NCI-H446 treated with DMSO at 0.1 percent for 48 hours (cell line): ENCODE measurements at regions not wholly inside any gene's neighbourhood (a gene's known extent, or its start where the extent isn't known, plus 50 kb on each side); places are given as distances from the start of the nearest gene placed in this dataset.

Experiments
- DNase-seq: peaks from one replicate; lab custom pipeline; 2025; lab: John Stamatoyannopoulos, UW

- DNase-seq = no peak
Measured at GRCh38 chr6:44608175-44608574, 220.7 kb downstream of the CDC5L start.

DNA sequence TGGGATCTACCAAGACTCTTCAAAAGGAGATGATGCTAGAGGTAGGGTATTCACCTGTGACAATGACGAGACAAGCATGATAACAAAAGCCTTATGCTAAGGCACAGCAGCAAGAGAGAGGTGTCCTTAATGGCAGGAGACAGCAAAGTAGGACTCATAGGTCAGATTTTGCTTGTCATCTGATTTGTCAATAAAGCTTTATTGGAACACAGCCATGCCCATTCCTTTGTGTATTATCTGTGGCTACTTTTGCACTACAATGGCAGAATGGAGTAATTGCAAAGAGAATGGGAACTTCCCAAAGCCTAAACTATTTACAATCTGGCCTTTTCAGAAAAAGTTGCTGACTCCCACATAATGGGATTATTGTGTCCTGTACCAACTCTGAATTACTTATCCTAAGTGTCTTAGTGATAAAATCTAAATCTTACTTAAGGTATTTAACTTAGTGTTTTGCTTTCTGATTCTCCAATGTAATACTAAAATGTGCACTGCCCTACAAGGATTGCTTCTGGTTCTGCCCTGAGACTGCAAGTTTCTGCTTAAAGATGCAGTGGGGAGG, 221.6 kb downstream of the CDC5L start:
- no peak for DNase-seq

DNA sequence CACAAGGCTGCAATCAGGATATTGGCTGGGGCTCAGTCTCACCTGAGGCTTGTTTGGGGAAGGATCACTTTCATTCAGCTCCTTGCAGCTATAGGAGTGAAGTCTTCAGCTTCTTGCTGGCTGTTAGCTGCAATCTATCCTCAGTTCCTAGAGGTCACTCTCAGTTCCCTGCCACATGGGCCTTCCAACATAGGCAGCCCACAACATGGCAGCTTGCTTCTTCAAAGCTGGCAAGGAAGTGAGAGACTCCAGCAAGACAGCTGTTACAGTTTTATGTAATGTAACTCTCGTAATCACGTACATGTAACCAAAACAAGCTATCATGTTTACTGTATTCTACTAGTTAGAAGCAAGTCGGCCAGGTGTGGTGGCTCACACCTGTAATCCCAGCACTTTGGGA, 226.9 kb downstream of the CDC5L start:
- DNase-seq = no peak

- DNase-seq = no peak
Measured at GRCh38 chr6:44615621-44616020, 228.1 kb downstream of the CDC5L start.

DNA sequence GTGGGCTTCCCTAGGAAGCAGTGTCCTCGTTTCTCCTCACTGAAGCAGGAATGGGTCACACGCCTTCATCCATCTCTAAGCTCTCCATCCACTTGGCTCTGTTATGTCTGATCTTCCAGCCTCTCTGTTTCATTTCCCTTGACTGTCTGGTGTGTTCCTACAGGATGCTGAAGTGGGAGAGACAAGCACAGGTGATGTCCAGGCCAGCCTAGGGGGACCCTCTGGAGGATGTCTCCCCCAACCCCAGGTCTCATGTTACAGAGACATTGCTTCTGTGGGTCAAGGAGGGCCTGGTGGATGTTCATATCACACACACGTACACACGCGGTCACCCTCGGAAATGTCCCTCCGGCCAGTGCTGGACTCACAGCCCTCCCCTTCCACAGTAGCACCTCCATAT, 229.9 kb downstream of the CDC5L start:
- DNase-seq = no peak

DNA sequence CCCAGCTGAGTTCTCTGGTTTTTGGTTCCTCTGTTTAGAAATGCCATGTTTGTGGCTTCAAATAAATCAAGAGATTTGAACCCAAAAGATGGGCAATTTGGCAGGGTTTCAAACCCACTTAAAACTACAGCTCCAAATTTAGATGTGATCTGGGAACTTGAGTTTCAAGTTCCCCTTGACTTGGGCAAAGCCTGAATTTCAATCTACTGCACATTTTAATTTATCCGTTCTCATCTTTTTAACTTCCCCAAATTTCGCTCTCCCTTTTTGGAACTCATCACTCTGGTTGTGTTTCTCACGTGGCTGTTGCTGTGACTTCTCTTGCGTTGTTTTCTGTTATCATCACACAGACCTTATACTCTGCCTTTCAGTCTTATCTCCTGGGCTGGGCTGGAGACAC, 230.9 kb downstream of the CDC5L start:
- DNase-seq = no peak

DNA sequence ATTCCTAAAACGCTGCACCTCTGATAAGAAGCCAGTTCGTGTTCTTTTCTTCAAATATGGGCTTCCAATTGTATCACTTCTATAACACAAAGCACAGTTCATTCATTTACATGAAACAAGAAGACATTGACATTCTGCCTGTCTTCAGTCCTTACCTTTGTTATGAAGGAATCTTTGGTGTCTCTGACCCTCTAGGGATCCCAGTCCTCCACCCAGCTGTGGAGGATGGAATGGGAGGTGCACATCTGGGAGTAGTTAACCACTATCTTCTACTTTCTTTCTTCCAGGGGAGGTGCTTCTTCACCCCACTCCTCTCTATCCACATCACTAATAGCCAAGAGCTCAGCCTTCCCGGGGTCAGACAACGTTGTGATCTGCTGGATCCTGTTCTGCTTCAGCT, 233.4 kb downstream of the CDC5L start:
- DNase-seq = no peak

DNA sequence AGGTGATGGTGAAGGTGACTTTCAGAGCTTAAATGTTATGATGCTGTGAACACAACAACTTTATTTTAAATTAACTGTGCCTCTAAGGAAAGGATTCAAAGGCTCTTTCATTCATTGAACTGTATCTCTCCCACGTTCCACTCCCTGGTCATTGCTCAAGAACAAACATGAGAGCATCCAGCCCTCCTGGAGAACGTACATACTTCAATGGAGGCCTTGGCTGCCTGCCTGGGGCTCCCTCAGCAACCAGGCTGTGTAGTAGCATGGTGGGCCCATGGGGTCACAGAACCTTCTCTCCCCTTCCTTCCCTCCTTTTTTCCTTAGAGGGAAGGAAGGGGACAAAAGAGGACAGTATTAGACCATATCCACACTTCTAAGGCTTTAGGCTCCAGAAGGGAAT, 234.3 kb downstream of the CDC5L start:
- no peak for DNase-seq

DNA sequence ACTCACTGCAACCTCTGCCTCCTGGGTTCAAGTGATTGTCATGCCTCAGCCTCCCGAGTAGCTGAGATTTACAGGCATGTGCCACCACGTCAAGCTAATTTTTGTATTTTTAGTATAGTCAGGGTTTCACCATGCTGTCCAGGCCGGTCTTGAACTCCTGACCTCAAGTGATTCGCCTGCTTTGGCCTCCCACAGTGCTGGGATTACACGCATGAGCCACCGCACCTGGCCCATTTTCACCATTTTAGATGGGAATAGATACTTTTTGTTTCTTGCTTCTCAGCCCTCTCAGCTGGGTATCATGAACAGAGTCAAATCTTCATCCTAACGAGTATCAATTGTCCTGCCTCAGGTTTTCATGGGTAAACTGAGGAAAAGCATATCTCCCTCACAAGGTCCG, 235.0 kb downstream of the CDC5L start:
- no peak for DNase-seq

DNA sequence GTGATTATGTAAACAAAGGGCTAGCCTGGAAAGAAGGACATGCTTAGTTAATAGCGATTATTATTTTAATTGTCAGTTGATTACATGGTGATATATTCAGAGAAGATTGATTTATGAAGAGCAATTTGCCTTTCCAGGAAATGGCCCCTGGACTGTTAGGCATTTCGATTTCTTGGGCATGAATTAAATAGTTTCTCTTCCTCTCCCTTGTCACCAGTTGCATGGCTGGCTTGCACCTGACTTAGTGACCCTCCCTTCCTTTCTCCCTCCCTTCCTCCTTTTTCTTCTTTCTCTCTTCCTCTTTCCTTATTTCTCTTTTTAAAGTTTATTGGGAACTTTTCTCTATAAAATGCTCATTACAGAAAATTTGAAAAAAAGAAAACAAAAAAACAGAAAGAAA, 235.4 kb downstream of the CDC5L start:
- no peak for DNase-seq

DNA sequence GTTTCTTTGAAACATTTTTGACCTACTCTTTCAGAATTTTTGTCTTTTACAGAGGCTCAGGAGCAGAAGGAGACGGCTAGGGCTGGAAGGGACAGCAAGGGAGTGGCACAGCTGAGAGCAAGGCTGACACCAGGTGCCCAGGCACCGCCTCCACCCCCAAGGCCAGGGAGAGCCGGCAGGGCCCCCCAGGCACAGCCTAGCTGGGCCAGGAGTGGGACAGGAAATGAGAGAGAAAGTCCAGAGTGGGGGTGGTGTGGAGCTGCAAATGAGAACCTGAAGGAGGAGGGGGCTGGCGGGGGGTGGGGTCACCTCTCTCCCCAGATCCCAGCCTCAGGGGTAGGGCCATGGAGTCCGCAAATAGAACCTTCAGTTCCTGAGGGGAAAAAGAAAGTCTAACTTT, 236.7 kb downstream of the CDC5L start:
- no peak for DNase-seq

- DNase-seq = no peak
Measured at GRCh38 chr6:44624936-44625573, 237.5 kb downstream of the CDC5L start.

DNA sequence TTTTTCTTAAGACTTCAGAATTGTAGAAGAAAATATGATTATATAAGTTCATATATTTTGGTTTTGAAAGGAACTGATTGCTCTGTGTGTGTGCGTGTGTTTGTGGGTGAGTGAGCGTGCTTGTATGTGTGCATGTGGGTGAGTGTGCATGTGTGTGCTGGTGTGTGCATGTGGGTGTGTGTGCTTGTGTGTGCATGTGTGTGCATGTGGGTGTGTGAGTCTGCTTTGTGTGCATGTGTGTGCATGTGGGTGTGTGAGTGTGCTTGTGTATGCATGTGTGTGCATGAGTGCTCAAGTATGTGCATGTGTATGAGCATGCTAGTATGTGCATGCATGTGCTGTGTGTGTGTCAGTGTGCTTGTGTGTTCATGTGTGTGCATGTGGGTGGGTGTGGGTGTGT, 238.5 kb downstream of the CDC5L start:
- no peak for DNase-seq

GRCh38 chr6:44626616-44627015, 239.1 kb downstream of the CDC5L start:
- no peak for DNase-seq

DNA sequence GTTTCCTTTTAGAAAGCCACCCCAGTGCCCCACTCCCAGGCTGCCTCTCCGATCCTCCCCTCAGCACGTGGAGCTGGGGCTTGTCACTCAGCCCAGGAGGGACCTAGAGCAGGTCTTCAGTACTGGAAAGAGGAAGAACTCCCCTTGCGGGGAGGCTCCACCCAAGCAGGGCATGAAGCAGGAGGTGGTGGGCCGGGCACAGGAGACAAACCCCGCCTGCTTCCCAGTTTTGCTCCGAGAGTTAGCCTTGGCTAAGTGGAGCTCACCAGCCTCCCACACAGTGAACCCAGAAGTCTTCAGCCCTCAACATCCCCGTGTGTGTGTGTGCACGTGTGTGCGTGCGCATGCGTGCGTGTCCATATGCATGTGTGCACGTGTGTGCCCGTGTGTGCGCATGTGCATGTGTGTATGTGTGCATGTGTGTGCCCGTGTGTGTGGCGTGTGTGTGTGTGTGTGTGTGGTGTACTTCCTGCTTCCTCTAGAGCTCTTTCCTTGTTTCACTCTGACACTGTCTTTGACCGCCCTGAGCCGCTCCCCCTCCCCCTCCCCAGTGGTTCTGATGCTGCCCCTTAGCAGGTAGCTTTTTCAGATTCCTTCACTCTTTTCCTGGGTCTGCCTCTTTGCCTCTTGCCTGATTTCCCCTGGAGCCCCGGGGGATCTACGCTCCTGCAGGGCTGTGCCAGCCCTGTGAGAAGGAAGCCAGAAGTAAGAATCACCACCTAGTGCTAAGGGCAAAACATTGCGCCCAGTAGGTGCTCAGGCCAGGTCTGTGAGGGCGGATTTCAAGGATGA, 239.8 kb downstream of the CDC5L start:
- no peak for DNase-seq

GRCh38 chr6:44627883-44628271, 240.4 kb downstream of the CDC5L start:
- no peak for DNase-seq

DNA sequence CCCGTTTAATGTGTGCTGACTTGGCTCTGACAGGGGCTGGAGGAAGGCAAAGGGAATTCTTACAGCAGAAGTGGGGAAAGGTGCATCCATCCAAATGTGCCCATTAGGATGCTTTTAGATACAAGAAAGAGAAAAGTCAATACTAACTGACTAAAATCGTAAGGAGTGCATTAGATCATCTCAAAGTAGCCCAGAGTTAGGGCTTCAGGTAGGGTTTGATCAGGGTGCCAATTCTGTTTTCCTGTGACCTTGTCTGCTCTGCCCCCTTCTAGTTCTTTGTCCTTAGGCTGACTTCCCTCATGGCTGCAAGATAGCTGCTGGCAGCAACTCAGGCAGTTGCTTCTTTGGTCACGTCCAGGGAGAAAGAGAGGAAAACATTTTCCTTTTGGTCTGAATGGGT, 240.8 kb downstream of the CDC5L start:
- no peak for DNase-seq

DNA sequence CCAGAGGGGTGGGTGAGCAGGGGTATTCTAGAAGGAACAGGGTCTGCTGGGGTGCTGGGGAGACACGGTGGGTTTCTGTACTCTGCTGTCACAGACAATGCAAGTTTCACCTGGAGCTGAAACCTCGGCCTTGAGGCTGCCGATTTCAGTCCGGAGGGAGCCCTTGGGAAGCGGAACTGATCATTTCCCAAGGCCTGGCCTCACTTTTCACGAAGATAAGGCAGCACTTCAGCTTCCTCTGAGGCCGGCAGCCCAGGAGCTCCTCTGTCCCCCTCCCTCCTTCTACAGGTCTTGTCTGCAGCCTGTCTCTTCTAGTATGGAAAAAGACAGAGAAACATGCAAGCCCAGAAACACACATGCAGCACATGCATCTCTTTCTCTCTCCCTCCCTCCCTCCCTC, 242.1 kb downstream of the CDC5L start:
- DNase-seq = no peak

DNA sequence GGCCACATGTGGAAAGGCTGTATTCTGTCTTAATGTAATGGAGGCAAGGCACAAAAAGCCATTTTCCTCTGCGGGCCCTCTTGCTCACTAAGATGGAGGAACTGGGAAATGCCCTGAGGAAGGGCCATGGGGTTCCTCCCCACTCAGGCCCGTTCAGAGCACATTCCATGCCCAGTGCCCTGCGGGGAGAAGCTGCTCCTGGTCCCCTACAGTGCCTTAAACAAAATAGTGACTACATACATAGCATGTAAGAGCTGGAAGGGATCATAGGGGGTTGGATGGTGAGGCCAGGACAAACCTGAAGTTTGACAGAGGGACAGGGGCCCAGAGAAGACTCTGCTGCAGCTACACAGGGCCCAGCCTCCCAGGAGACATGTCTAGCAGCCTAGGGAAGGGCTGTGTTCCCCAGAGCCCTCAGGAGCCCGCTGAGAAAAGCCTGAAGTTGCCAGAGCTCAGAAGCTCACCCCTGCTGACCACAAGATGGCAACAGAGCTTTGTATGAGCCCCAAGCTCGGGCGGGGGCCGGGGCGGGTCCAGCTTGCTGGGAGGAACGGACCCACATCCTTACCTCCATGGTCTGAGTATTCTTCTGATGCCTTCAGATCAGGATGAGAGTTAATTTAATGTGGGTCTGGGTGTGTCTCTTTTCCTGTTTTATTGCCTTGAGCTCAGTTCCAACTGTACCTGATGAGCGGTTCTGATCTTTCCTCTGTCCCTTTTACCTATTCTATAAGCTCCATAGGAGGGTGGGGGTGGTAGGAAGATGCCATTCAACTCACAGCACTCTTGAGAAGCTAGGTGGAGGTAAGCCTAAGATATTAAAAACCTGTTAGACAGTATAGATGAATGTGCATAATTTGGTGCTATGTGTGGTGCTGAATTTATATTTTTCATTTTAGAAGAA, 242.9 kb downstream of the CDC5L start:
- no peak for DNase-seq

GRCh38 chr6:44631968-44632367, 244.5 kb downstream of the CDC5L start:
- DNase-seq = no peak

- no peak for DNase-seq
Measured at GRCh38 chr6:44634321-44634720, 246.8 kb downstream of the CDC5L start.

DNA sequence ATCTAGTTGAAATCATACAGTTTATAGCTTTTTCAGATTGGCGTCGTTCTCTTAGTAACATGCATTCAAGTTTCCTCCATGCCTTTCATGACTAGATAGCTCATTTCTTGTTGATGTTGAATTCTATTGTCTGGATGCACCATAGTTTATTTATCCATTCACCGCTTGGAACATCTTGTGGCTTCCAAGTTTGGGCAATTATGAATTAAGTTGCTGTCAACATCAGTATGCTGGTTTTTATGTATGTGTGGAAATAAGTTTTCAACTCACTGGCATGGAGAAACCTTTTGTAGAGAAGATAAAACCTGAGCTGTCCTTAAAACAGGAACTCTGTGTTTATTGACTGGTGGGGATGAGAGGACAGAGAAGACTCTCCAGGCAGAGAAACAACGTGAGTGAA, 248.0 kb downstream of the CDC5L start:
- no peak for DNase-seq
